ENCODE measurements at regions not wholly inside any gene's neighbourhood (a gene's known extent, or its start where the extent isn't known, plus 50 kb on each side); places are given as distances from the start of the nearest gene placed in this dataset.

DNA sequence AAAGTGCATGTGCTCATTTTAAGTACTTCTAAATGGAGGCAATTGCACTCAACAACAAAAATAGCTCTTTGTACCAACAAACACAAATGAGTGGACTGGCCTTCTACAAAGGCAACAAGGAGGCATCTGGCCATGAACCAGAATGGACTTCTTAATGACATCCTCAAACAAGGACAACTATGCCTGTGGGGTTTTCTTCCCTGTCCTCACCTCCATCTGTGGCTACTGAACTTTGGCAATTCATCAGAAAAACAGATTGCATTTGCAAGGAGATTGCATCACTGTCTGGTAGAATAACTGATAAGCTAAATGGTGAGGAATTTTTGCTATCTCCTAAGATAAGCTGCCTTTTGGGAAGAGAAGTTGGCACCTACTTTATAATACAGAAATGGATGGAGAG, 447.3 kb upstream of the CCNG1 start:
- TF ChIP-seq, protein P1, sequence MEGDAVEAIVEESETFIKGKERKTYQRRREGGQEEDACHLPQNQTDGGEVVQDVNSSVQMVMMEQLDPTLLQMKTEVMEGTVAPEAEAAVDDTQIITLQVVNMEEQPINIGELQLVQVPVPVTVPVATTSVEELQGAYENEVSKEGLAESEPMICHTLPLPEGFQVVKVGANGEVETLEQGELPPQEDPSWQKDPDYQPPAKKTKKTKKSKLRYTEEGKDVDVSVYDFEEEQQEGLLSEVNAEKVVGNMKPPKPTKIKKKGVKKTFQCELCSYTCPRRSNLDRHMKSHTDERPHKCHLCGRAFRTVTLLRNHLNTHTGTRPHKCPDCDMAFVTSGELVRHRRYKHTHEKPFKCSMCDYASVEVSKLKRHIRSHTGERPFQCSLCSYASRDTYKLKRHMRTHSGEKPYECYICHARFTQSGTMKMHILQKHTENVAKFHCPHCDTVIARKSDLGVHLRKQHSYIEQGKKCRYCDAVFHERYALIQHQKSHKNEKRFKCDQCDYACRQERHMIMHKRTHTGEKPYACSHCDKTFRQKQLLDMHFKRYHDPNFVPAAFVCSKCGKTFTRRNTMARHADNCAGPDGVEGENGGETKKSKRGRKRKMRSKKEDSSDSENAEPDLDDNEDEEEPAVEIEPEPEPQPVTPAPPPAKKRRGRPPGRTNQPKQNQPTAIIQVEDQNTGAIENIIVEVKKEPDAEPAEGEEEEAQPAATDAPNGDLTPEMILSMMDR (IDR thresholded peaks at IDR 0.05), result no peak
- TF ChIP-seq POLR2A (IDR thresholded peaks at IDR 0.05) (no peak), POLR2AphosphoS5 (IDR thresholded peaks at IDR 0.05) (no peak)

Data from breast epithelium (tissue), 3 donors.